T-cell (primary cell): ENCODE measurements at regions not wholly inside any gene's neighbourhood (a gene's known extent, or its start where the extent isn't known, plus 50 kb on each side); places are given as distances from the start of the nearest gene placed in this dataset.

Experiments used
- ATAC-seq, 4 experiments: fragments of 200-7000 bp in 3 of 4; fragments of 150-1000 bp in 1 of 4; cut with Tn5 transposase; replicated peaks in 1 of 4; 1 replicate in 3 of 4; 2 replicates in 1 of 4; pipeline ENCODE4 v1.10.0; 2021; ENCODE audit warnings: moderate library complexity in 3 of 4, mild to moderate bottlenecking in 2 of 4, moderate number of reproducible peaks in 1 of 4
- CTCF ChIA-PET, 2 donors: fragments of 300-600 bp; sonication (Branson Sonifier 250); formaldehyde crosslinking; loops; one replicate each; lab custom pipeline; 2022; ENCODE audit warnings: antibody characterized with exemption in 2 of 2; lab: Charles Lee
- POLR2A ChIA-PET, 2 donors: fragments of 300-600 bp; sonication (Branson Sonifier 250); formaldehyde crosslinking; loops; one replicate each; lab custom pipeline; 2022; ENCODE audit warnings: antibody characterized with exemption in 2 of 2; lab: Charles Lee
- DNase-seq, 35 experiments: peaks; one replicate each; pipeline versions ENCODE4 v3.0.0 to v3.0.0-alpha.2; 2013 to 2023
- H3K27ac ChIP-seq: one replicate; pipeline ENCODE4 v1.5.1; 2013; ENCODE audit warnings: low read length
- H3K27me3 ChIP-seq, 2 experiments: replicated peaks in 1 of 2; 1 replicate in 1 of 2; 2 replicates in 1 of 2; pipeline versions ENCODE4 v1.6.1 to v1.7.0; 2013; ENCODE audit warnings: low read length in 1 of 2, mixed read lengths in 1 of 2; ENCODE audit not compliant: control insufficient read depth in 2 of 2, insufficient read depth in 2 of 2; ENCODE audit errors: extremely low read depth in 1 of 2
- H3K36me3 ChIP-seq, 2 donors: 1 replicate in 1 of 2; 2 replicates in 1 of 2; pipeline versions ENCODE4 v1.6.1 to v1.7.0; 2013; ENCODE audit warnings: low read length in 1 of 2; ENCODE audit not compliant: control insufficient read depth in 2 of 2, insufficient read depth in 1 of 2; ENCODE audit errors: extremely low read depth in 1 of 2
- H3K4me1 ChIP-seq, 2 experiments: 1 replicate in 1 of 2; 2 replicates in 1 of 2; pipeline versions ENCODE4 v1.6.1 to v1.7.0; 2013; ENCODE audit warnings: low read length in 2 of 2, mixed read lengths in 1 of 2; ENCODE audit not compliant: insufficient read depth in 2 of 2, control insufficient read depth in 1 of 2; ENCODE audit errors: extremely low read depth in 1 of 2
- H3K4me3 ChIP-seq, 2 donors: 1 replicate in 1 of 2; 2 replicates in 1 of 2; pipeline versions ENCODE4 v1.5.1 to v1.7.0; 2013; ENCODE audit warnings: mild to moderate bottlenecking in 2 of 2, low read length in 1 of 2, moderate library complexity in 1 of 2; ENCODE audit not compliant: control insufficient read depth in 1 of 2; ENCODE audit errors: extremely low read depth in 1 of 2
- H3K9me3 ChIP-seq: 2 replicates; pipeline ENCODE4 v1.7.0; 2013
- H3K27ac Mint-ChIP-seq, 2 donors: one replicate each; pipeline ENCODE4 v1.8.0; 2020 to 2021; ENCODE audit warnings: mild to moderate bottlenecking in 2 of 2, mixed read lengths in 2 of 2
- H3K27me3 Mint-ChIP-seq, 2 donors: one replicate each; pipeline ENCODE4 v1.8.0; 2021 to 2022; ENCODE audit warnings: mixed read lengths in 2 of 2
- H3K36me3 Mint-ChIP-seq: one replicate; pipeline ENCODE4 v1.8.0; 2021; ENCODE audit warnings: mixed read lengths
- H3K4me1 Mint-ChIP-seq, 3 donors: one replicate each; pipeline ENCODE4 v1.8.0; 2020 to 2022; ENCODE audit warnings: mixed read lengths in 3 of 3, mild to moderate bottlenecking in 1 of 3
- H3K4me3 Mint-ChIP-seq, 3 donors: one replicate each; pipeline ENCODE4 v1.8.0; 2020 to 2022; ENCODE audit warnings: mild to moderate bottlenecking in 3 of 3, mixed read lengths in 3 of 3, moderate library complexity in 3 of 3
- H3K9me3 Mint-ChIP-seq, 3 donors: one replicate each; pipeline ENCODE4 v1.8.0; 2020 to 2022; ENCODE audit warnings: mixed read lengths in 3 of 3
- WGBS: methylation state at CpG from one replicate; pipeline ENCODE4 v1.1.5; 2013; ENCODE audit warnings: missing lambda C conversion rate; ENCODE audit not compliant: insufficient coverage; 5-methylcytosine and 5-hydroxymethylcytosine counted together

GRCh38 chr14:86402545-86402944, 872.6 kb downstream of the FLRT2 start:
- Mint-ChIP-seq H3K27ac (no peak overlapping the region), H3K4me1 (no peaks in the 10 kb centered on the region), H3K27me3 (no peaks in the 10 kb centered on the region), H3K9me3 (peaks cover 5 to 6% (median 5%) of the 10 kb centered on the region in 3 donors), H3K36me3 (no peaks in the 10 kb centered on the region), H3K4me3 (no peak overlapping the region)
- WGBS, result no CpG with 5 or more reads among the region's 1 CpG
- POLR2A ChIA-PET, result no interaction called here
- Histone ChIP-seq H3K27ac (no peak overlapping the region), H3K36me3 (no peaks in the 10 kb centered on the region), H3K9me3 (no peaks in the 10 kb centered on the region), H3K4me3 (no peak overlapping the region), H3K4me1 (no peaks in the 10 kb centered on the region), H3K27me3 (no peaks in the 10 kb centered on the region)
- ATAC-seq (no peak), DNase-seq (no peak)
- CTCF ChIA-PET, result no interaction called here

- POLR2A ChIA-PET, result no interaction called here
- Mint-ChIP-seq H3K4me3 (no peak overlapping the region), H3K4me1 (no peaks in the 10 kb centered on the region), H3K27ac (no peak overlapping the region), H3K27me3 (no peaks in the 10 kb centered on the region), H3K36me3 (no peaks in the 10 kb centered on the region), H3K9me3 (peaks cover 0 to 5% (median 2%) of the 10 kb centered on the region in 3 donors)
- H3K4me3 ChIP-seq, result no peak overlapping the region
- CTCF ChIA-PET, result no interaction called here
- no peaks in the 10 kb centered on the region for H3K4me1 ChIP-seq
- no peaks in the 10 kb centered on the region for H3K9me3 ChIP-seq
- WGBS, result 82% methylated on average over 6 of the region's 6 CpGs
- no peaks in the 10 kb centered on the region for H3K36me3 ChIP-seq
- DNase-seq, result no peak
- no peak for ATAC-seq
- no peaks in the 10 kb centered on the region for H3K27me3 ChIP-seq
- H3K27ac ChIP-seq, result no peak overlapping the region
Observed at GRCh38 chr14:86391085-86391484, 861.1 kb downstream of the FLRT2 start.

- H3K4me1 ChIP-seq, result no peaks in the 10 kb centered on the region
- Mint-ChIP-seq H3K27me3 (no peaks in the 10 kb centered on the region), H3K4me1 (no peaks in the 10 kb centered on the region), H3K4me3 (no peak overlapping the region), H3K9me3 (peaks cover 0 to 5% (median 3%) of the 10 kb centered on the region in 3 donors), H3K36me3 (no peaks in the 10 kb centered on the region), H3K27ac (no peak overlapping the region)
- 100% methylated on average over 1 of the region's 3 CpGs for WGBS
- H3K4me3 ChIP-seq, result no peak overlapping the region
- no peaks in the 10 kb centered on the region for H3K27me3 ChIP-seq
- H3K9me3 ChIP-seq, result no peaks in the 10 kb centered on the region
- POLR2A ChIA-PET, result no interaction called here
- CTCF ChIA-PET, result no interaction called here
- no peak overlapping the region for H3K27ac ChIP-seq
- ATAC-seq (no peak), DNase-seq (no peak)
- no peaks in the 10 kb centered on the region for H3K36me3 ChIP-seq
Observed at GRCh38 chr14:86388216-86388615, 858.3 kb downstream of the FLRT2 start.

- Mint-ChIP-seq H3K4me1 (no peaks in the 10 kb centered on the region), H3K4me3 (no peak overlapping the region), H3K27me3 (no peaks in the 10 kb centered on the region), H3K36me3 (no peaks in the 10 kb centered on the region), H3K27ac (no peak overlapping the region), H3K9me3 (peaks cover 5 to 26% (median 9%) of the 10 kb centered on the region in 3 donors)
- Histone ChIP-seq H3K4me3 (no peak overlapping the region), H3K4me1 (no peaks in the 10 kb centered on the region), H3K9me3 (no peaks in the 10 kb centered on the region), H3K36me3 (no peaks in the 10 kb centered on the region), H3K27me3 (no peaks in the 10 kb centered on the region), H3K27ac (no peak overlapping the region)
- WGBS, result 80% methylated on average over 1 of the region's 1 CpG
- POLR2A ChIA-PET, result no interaction called here
- no peak for DNase-seq
- ATAC-seq, result no peak
- CTCF ChIA-PET, result no interaction called here
Observed at GRCh38 chr14:86373886-86374285, 843.9 kb downstream of the FLRT2 start.

- H3K9me3 Mint-ChIP-seq, result peaks cover 5 to 22% (median 9%) of the 10 kb centered on the region in 3 donors
- H3K27ac ChIP-seq, result no peak overlapping the region
Observed at GRCh38 chr14:86372402-86372801, 842.5 kb downstream of the FLRT2 start.

GRCh38 chr14:86364634-86365033, 834.7 kb downstream of the FLRT2 start:
- no peaks in the 10 kb centered on the region for H3K27me3 ChIP-seq
- H3K4me1 ChIP-seq, result no peaks in the 10 kb centered on the region
- no peak overlapping the region for H3K27ac ChIP-seq
- H3K9me3 ChIP-seq, result no peaks in the 10 kb centered on the region
- H3K27me3 Mint-ChIP-seq, result no peaks in the 10 kb centered on the region
- POLR2A ChIA-PET, result no interaction called here
- H3K36me3 Mint-ChIP-seq, result no peaks in the 10 kb centered on the region
- ATAC-seq, result no peak
- no peak overlapping the region for H3K27ac Mint-ChIP-seq
- WGBS, result 88% methylated on average over 3 of the region's 4 CpGs
- no peak overlapping the region for H3K4me3 Mint-ChIP-seq
- H3K9me3 Mint-ChIP-seq, result no peaks in the 10 kb centered on the region
- no peaks in the 10 kb centered on the region for H3K36me3 ChIP-seq
- no peak overlapping the region for H3K4me3 ChIP-seq
- CTCF ChIA-PET, result no interaction called here
- no peak for DNase-seq
- H3K4me1 Mint-ChIP-seq, result no peaks in the 10 kb centered on the region

More at GRCh38 chr14:86372402-86372801, 842.5 kb downstream of the FLRT2 start:
- Mint-ChIP-seq H3K27ac (no peak overlapping the region), H3K4me3 (no peak overlapping the region), H3K4me1 (no peaks in the 10 kb centered on the region), H3K36me3 (no peaks in the 10 kb centered on the region), H3K27me3 (no peaks in the 10 kb centered on the region)
- ChIA-PET CTCF (no interaction called here), POLR2A (no interaction called here)
- ATAC-seq, result no peak
- Histone ChIP-seq H3K27me3 (no peaks in the 10 kb centered on the region), H3K9me3 (no peaks in the 10 kb centered on the region), H3K4me1 (no peaks in the 10 kb centered on the region), H3K4me3 (no peak overlapping the region), H3K36me3 (no peaks in the 10 kb centered on the region)
- no peak for DNase-seq
- WGBS, result 100% methylated on average over 1 of the region's 1 CpG

- Histone ChIP-seq H3K4me3 (no peak overlapping the region), H3K36me3 (no peaks in the 10 kb centered on the region), H3K9me3 (no peaks in the 10 kb centered on the region), H3K4me1 (no peaks in the 10 kb centered on the region), H3K27ac (no peak overlapping the region), H3K27me3 (no peaks in the 10 kb centered on the region)
- ChIA-PET CTCF (no interaction called here), POLR2A (no interaction called here)
- Mint-ChIP-seq H3K27ac (no peak overlapping the region), H3K36me3 (no peaks in the 10 kb centered on the region), H3K4me3 (no peak overlapping the region), H3K4me1 (no peaks in the 10 kb centered on the region), H3K9me3 (no peaks in the 10 kb centered on the region), H3K27me3 (no peaks in the 10 kb centered on the region)
- DNase-seq, result no peak
- no peak for ATAC-seq
- WGBS, result 67% methylated on average over 1 of the region's 1 CpG
Observed at GRCh38 chr14:86363576-86363975, 833.6 kb downstream of the FLRT2 start.
